HUES6 (cell line): ENCODE measurements at regions not wholly inside any gene's neighbourhood (a gene's known extent, or its start where the extent isn't known, plus 50 kb on each side); places are given as distances from the start of the nearest gene placed in this dataset.
"Not testable (repeated sequence)": the region's sequence is repeated elsewhere in the genome, so short reads cannot be mapped to it uniquely, and the experiment has no call there.

ENCODE experiments used
- H3K27ac ChIP-seq: 2 replicates; pipeline ENCODE4 v1.7.0; 2013; ENCODE audit warnings: low read depth, mild to moderate bottlenecking, low read length, inconsistent platforms
- H3K27me3 ChIP-seq: 2 replicates; pipeline ENCODE4 v1.6.1; 2013; ENCODE audit warnings: low read length; ENCODE audit not compliant: control insufficient read depth, insufficient read depth
- H3K36me3 ChIP-seq: 2 replicates; pipeline ENCODE4 v1.6.1; 2013; ENCODE audit warnings: low read length; ENCODE audit not compliant: control insufficient read depth, insufficient read depth
- H3K4me1 ChIP-seq: 2 replicates; pipeline ENCODE4 v1.6.1; 2013; ENCODE audit warnings: low read length; ENCODE audit not compliant: control insufficient read depth, insufficient read depth
- H3K4me3 ChIP-seq: 2 replicates; pipeline ENCODE4 v1.5.1; 2013; ENCODE audit warnings: low read depth, low read length
- H3K9ac ChIP-seq: one replicate; pipeline ENCODE4 v1.6.1; 2013; ENCODE audit warnings: mild to moderate bottlenecking, low read length
- H3K9me3 ChIP-seq: 2 replicates; pipeline ENCODE4 v1.6.1; 2013; ENCODE audit warnings: low read depth, low read length; ENCODE audit not compliant: control insufficient read depth, insufficient read depth

DNA sequence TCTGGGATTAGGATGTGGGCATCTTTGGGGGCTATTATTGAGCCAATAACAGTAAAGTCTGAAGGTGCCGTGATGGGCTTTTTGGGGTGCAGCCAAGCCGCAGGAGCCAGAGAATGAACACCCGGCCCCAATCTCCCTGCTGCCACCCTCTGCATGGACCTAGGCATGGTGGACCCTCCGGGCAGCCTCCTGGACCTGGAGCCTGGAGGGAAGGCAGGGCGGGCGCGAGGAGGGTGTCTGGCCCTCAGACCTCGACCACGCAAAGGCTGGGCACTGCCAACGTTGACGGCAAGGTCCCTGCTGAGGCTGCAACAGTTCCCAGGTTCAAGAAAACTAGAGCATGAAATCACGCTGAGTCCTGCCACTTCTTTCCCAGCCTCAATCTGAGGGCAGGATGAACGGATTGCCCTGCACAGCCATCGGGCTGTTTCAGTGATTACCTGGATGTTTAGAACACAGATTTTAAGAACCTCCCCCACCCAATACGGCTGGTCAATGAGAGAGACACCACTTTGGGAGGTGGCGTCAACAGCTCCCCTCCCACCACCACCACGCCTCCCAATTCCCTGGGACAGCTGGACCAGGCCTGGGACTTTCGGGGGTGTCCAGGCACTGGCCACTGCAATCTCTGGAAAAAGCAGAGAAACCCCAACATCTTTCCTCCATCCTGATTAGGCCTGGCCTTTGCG, 147.4 kb downstream of the NPIPB11 start:
- H3K4me1 ChIP-seq, H3K27ac ChIP-seq: not testable (repeated sequence)

DNA sequence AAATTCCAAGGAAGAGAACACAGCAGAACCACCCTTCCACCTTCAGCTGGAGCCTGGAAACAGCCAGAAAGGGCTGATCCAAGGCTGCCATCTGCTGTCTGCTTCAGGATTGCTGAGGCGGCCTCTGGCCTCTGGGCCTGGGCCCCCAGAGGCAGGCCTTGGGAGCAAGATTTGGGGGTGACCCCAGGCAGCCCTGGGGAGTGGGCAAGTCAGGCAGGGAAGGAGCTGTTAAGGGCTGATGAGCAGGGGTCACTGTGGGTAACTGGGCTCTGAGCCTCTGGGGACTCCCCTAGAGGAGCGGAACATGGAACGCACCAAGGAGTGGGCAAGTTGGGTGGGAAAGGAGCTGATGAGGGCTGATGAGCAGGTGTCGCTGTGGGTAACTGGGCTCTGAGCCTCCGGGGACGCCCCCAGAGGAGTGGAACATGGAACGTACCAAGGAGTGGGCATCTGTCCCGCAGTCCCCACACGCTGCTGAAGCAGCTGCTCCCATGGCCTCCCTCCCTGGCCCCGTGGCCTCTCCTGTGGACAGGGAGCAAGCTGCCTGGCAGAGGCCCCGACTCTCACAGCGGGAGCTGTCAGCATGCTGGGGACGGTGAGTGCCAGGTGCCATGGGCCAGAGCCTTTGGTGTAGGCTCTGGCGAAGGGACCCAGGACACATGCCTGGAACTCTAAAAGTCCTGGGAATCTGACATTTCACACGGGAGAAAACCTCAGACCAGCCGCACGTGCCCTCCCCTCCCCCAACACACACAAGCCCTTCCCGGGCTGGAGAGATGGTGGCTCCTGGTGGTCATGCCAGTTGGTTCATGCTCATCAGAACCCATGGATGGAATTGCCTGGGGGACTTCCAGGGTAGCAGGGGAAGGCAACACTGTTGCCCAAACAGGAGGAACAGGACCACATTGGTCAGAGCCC, 148.8 kb downstream of the NPIPB11 start:
- not testable (repeated sequence) for H3K36me3 ChIP-seq, H3K4me3 ChIP-seq, H3K27me3 ChIP-seq, H3K4me1 ChIP-seq, H3K9me3 ChIP-seq, H3K9ac ChIP-seq, H3K27ac ChIP-seq

More for the DNA sequence above, 147.4 kb downstream of the NPIPB11 start:
- H3K36me3 ChIP-seq, H3K27me3 ChIP-seq, H3K9me3 ChIP-seq, H3K9ac ChIP-seq, H3K4me3 ChIP-seq: not testable (repeated sequence)

DNA sequence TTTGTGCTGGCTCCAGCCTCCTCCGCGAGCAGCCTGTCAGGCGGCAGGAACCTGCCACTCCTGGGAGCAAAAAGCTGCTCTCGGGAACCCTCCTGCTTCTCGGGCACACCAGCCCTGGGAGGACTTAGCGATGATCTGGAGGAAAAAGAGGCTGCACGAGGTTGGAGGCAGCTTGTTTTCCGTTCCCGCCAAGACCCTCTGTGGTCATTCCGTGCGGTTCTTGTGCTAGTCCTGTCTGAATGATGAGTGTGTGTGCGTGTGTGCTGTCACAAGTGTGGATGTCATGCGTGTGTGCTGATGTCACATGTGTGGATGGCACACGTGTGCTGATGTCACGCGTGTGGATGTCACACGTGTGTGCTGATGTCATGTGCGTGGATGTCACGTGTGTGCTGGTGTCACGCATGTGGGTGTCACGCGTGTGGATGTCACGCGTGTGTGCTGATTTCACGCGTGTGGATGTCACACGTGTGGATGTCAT, 150.0 kb downstream of the NPIPB11 start:
- no peak overlapping the region for H3K9ac ChIP-seq
- H3K27ac ChIP-seq: no peak overlapping the region
- no peaks in the 10 kb centered on the region for H3K4me1 ChIP-seq
- H3K9me3 ChIP-seq: no peaks in the 10 kb centered on the region
- H3K36me3 ChIP-seq: no peaks in the 10 kb centered on the region
- H3K4me3 ChIP-seq: no peak overlapping the region
- no peaks in the 10 kb centered on the region for H3K27me3 ChIP-seq

DNA sequence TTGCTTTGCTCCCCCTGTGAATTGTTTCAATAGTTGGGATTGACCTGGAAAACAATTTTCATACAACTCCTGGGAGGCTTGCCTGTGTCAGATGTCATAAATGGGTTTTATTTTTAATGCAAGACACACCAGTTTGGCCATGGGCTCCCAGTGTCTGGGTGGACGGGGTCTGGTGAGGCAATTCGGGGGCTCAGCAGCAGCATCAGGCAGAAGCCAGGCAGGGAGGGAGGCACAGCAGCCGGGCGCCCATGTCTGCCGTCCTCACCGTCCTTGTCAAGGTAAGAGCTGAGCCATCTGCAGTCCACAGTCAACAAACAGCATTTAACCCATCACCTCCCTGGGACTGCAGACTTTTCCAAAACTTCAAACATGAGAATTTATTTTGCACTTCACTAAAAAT, 150.6 kb downstream of the NPIPB11 start:
- not testable (repeated sequence) for H3K27ac ChIP-seq, H3K4me3 ChIP-seq, H3K27me3 ChIP-seq, H3K4me1 ChIP-seq, H3K9ac ChIP-seq, H3K36me3 ChIP-seq, H3K9me3 ChIP-seq

DNA sequence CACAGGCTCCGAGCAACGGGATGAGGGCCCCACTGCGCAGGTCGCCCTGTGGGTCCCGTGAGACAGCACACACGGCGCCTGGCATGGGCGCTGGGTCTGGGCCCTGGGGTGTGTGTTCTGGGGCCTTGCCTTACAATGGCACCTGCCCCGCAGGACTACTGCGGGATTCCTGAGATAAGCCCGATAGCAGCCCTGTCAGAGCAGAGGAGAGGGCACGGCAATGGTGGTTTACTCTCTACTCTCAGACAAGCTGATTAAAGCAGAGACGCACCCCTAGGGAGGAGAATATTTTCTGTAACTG, 151.1 kb downstream of the NPIPB11 start:
- H3K36me3 ChIP-seq, H3K9ac ChIP-seq, H3K4me1 ChIP-seq, H3K27ac ChIP-seq, H3K9me3 ChIP-seq, H3K4me3 ChIP-seq, H3K27me3 ChIP-seq: not testable (repeated sequence)

DNA sequence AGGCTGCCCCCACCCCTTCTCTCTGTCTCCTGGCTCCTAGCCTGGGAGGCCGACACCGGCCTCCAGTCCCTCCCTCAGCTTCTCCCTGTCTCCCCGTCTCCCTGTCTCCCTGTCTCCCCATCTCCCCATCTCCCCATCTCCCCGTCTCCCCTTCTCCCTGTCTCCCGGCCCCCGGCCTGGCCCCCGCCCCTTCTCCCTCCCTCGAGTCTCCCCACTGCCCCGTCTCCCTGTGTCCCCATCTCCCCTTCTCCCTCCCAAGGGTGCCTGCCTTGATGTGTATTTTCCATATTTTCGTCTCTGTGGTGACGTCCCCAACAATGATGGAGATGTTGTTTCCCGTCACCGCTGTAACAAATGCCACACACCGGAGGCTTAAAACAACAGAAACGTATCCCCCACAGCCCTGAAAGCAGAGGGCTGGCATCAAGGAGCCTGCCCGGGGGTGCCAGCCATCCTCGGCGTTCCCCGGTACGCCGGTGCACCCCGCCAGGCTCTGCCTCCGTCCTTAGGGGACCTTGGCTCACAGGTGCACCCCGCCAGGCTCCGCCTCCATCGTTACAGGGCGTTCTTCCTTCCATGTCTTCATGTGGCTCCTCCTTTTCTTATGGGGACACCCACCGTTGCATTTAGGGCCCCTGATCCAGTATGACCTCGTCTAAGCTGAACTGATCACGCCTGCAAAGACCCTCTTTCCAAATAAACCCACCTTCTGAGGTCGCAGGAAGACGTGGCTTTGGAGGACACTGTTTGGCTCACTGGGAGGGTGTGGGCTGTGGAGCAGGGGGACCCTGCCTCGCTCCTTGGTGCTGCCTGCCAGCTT, 151.6 kb downstream of the NPIPB11 start:
- H3K27me3 ChIP-seq: no peaks in the 10 kb centered on the region
- H3K9ac ChIP-seq: no peak overlapping the region
- no peak overlapping the region for H3K4me3 ChIP-seq
- H3K9me3 ChIP-seq: no peaks in the 10 kb centered on the region
- H3K36me3 ChIP-seq: no peaks in the 10 kb centered on the region
- no peaks in the 10 kb centered on the region for H3K4me1 ChIP-seq
- H3K27ac ChIP-seq: no peak overlapping the region

DNA sequence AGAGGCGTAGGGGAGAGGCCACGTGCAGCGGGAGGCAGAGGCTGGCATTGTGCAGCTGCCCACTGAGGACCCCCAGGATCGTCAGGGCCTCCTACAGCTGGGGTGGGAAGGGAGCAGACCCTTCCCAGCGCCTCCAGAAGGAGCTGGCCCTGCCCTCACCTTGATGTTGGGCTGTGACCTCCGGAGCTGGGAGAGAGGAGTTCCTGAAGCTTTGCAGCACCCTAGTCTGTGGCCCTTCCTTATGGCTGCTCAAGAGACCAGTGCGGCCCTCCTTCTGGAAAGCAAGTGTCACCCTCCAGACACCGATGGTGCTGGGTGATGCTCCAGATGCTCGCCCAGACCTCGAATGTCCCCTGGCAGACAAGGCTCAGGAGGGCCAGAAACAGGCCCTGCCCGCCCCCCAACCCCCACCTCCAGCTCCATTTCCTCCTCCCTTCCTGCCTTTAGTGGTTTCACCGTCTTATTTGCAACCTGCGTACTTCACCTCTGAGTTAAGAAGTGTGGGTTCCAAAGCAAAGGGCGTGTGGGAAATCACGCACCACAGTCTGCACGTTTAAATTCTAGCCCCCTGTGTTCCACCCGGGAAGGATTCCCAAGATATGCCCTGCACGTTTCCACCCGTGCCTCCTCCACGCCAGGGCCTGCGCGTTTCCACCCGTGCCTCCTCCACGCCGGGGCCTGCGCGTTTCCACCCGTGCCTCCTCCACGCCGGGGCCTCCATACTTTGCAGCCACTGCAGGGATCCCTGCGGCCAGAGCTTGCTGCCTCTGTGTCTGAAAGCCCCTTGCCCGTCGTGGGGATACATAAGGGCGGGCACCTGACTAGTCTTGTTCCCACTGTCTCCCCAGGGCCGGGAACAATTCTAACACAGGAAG, 152.6 kb downstream of the NPIPB11 start:
- H3K36me3 ChIP-seq, H3K9me3 ChIP-seq, H3K27ac ChIP-seq, H3K4me1 ChIP-seq, H3K9ac ChIP-seq, H3K4me3 ChIP-seq, H3K27me3 ChIP-seq: not testable (repeated sequence)

DNA sequence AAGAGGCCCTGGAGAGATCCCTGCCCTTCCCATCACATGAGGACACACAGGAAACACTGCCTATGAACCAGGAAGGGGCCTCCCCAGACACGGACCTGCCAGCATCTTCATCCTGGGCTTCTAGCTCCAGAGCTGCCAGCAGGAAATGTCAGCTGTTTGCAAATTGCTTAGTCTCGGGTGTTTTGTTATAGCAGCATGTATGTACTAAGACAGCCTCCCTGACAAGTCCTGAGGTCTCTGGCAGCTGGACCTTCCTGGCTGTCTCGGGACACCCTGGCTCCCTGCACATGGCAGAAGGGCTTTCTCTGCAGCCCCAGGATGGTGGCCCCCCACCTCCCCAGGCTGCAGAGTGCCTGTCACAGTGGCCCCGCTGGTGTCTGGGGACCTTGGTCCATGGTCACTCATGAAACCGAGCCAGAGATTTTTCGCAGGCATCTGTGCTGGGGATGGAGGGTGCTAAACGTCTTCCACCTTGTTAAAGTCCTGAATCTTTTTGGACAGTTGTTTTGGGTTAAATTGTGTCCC, 153.4 kb downstream of the NPIPB11 start:
- H3K4me3 ChIP-seq, H3K9me3 ChIP-seq, H3K27ac ChIP-seq, H3K9ac ChIP-seq, H3K4me1 ChIP-seq, H3K27me3 ChIP-seq, H3K36me3 ChIP-seq: not testable (repeated sequence)

DNA sequence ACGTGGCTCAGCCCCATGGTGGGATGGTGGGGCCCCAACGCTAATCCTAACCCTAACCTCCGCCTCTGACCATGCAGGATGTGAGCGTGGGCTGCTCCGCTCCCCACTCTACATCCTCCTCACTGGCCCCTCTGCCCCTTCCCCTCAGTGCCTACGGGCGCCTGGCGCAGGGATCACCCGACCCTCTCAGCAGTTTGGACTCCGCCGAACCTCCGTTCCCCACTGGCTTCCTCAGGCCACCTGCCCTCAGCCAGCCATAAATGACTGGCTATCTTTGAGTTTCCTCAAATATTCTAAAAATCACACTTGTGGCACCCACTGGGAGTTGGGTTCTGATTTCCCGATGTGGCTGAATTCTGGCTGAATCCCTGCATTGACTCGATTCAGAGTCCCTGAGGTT, 154.2 kb downstream of the NPIPB11 start:
- H3K36me3 ChIP-seq, H3K9me3 ChIP-seq, H3K27ac ChIP-seq, H3K4me3 ChIP-seq, H3K4me1 ChIP-seq, H3K9ac ChIP-seq, H3K27me3 ChIP-seq: not testable (repeated sequence)

DNA sequence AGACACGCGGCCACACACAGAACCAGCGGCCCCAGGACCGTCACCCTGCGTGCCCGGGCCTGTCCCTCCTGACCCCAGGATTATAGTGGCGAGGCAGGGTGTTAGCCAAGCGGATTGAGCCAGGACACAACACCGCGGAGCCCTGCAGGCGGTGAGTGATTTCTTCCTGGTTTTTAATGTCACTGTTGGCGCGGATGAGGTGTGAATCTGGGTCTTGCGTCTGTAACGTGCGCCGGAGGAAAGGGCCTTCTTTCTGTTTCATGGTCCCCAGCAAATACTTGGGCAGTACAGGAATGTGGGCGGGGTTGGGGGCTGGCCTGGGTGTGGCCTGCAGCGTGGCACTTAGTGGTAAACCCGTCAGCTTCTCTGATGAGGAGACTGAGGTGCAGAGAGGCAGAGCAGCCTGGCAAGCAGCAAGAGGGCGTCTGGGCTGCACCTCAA, 154.9 kb downstream of the NPIPB11 start:
- H3K4me3 ChIP-seq, H3K9me3 ChIP-seq, H3K4me1 ChIP-seq, H3K27me3 ChIP-seq, H3K36me3 ChIP-seq, H3K27ac ChIP-seq: not testable (repeated sequence)
- peak overlapping the region; percentile 26 for H3K9ac ChIP-seq
